ENCODE measurements at regions not wholly inside any gene's neighbourhood (a gene's known extent, or its start where the extent isn't known, plus 50 kb on each side); places are given as distances from the start of the nearest gene placed in this dataset.

GRCh38 chr2:175808078-175808477 lies 194.0 kb downstream of the LNPK start:
- TF ChIP-seq, protein P1, sequence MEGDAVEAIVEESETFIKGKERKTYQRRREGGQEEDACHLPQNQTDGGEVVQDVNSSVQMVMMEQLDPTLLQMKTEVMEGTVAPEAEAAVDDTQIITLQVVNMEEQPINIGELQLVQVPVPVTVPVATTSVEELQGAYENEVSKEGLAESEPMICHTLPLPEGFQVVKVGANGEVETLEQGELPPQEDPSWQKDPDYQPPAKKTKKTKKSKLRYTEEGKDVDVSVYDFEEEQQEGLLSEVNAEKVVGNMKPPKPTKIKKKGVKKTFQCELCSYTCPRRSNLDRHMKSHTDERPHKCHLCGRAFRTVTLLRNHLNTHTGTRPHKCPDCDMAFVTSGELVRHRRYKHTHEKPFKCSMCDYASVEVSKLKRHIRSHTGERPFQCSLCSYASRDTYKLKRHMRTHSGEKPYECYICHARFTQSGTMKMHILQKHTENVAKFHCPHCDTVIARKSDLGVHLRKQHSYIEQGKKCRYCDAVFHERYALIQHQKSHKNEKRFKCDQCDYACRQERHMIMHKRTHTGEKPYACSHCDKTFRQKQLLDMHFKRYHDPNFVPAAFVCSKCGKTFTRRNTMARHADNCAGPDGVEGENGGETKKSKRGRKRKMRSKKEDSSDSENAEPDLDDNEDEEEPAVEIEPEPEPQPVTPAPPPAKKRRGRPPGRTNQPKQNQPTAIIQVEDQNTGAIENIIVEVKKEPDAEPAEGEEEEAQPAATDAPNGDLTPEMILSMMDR (IDR thresholded peaks at IDR 0.05; ENCODE audit: insufficient read depth, low read depth, low read length): no peak
- TF ChIP-seq EZH2 (IDR thresholded peaks at IDR 0.05; ENCODE audit: insufficient read depth, low read length): no peak
